ENCODE measurements at regions not wholly inside any gene's neighbourhood (a gene's known extent, or its start where the extent isn't known, plus 50 kb on each side); places are given as distances from the start of the nearest gene placed in this dataset.

DNA sequence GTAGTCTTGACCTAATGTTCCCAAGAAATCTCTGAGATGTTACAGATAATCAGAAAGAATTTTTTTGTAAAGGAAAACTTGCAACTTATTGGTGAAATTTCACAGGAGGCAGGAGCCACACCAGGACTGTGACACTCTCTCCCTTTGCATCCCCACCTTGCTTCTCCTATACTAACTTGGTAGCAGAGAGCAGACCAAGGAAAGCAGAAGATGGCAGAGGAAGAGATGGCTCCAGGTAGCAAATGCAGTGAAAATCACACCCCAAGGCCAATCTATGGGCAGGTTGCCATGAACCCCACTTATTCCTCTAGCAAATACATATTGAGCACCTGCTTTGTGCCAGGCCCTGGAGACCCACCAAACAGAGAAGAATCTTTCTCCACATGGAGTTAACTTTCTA is 303.4 kb upstream of the C1orf174 start:
- Histone ChIP-seq H3K27ac (no peak overlapping the region), H3K27me3 (ENCODE audit: insufficient read depth, low read depth, severe bottlenecking) (no peaks in the 10 kb centered on the region), H3K36me3 (no peaks in the 10 kb centered on the region), H3K4me3 (ENCODE audit: low read depth, low read length) (no peak overlapping the region), H3K9me3 (ENCODE audit: severe bottlenecking) (peaks cover 15% of the 10 kb centered on the region)
- TF ChIP-seq, protein P1, sequence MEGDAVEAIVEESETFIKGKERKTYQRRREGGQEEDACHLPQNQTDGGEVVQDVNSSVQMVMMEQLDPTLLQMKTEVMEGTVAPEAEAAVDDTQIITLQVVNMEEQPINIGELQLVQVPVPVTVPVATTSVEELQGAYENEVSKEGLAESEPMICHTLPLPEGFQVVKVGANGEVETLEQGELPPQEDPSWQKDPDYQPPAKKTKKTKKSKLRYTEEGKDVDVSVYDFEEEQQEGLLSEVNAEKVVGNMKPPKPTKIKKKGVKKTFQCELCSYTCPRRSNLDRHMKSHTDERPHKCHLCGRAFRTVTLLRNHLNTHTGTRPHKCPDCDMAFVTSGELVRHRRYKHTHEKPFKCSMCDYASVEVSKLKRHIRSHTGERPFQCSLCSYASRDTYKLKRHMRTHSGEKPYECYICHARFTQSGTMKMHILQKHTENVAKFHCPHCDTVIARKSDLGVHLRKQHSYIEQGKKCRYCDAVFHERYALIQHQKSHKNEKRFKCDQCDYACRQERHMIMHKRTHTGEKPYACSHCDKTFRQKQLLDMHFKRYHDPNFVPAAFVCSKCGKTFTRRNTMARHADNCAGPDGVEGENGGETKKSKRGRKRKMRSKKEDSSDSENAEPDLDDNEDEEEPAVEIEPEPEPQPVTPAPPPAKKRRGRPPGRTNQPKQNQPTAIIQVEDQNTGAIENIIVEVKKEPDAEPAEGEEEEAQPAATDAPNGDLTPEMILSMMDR (IDR thresholded peaks at IDR 0.05; ENCODE audit: low read depth, low read length): no peak
- DNase-seq: no peak

DNA sequence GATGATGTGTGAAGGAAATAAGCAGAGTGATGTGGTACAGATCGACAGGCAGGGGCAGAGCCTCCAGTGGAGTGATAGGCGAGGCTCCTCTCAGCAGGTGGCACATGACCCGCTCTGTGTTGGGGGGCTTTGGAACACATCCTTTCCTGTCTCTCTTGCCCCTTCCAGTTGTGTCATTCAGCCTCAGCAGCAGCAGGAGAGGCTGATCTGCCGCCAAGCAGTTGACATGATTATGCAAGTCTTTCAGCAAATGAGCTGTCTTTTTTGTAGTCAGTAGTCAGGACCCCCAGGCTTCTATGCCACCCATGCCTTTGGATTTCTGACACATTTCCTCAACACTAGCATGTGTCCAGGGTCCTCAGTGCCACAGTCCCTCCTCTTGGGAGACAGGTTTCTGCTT is 307.1 kb upstream of the C1orf174 start:
- Histone ChIP-seq H3K27ac (no peak overlapping the region), H3K36me3 (no peaks in the 10 kb centered on the region), H3K4me3 (ENCODE audit: low read depth, low read length) (no peak overlapping the region), H3K27me3 (ENCODE audit: insufficient read depth, low read depth, severe bottlenecking) (no peaks in the 10 kb centered on the region), H3K9me3 (ENCODE audit: severe bottlenecking) (peaks cover 15% of the 10 kb centered on the region)
- no peak for DNase-seq
- TF ChIP-seq, protein P1 (IDR thresholded peaks at IDR 0.05; ENCODE audit: low read depth, low read length): no peak

DNA sequence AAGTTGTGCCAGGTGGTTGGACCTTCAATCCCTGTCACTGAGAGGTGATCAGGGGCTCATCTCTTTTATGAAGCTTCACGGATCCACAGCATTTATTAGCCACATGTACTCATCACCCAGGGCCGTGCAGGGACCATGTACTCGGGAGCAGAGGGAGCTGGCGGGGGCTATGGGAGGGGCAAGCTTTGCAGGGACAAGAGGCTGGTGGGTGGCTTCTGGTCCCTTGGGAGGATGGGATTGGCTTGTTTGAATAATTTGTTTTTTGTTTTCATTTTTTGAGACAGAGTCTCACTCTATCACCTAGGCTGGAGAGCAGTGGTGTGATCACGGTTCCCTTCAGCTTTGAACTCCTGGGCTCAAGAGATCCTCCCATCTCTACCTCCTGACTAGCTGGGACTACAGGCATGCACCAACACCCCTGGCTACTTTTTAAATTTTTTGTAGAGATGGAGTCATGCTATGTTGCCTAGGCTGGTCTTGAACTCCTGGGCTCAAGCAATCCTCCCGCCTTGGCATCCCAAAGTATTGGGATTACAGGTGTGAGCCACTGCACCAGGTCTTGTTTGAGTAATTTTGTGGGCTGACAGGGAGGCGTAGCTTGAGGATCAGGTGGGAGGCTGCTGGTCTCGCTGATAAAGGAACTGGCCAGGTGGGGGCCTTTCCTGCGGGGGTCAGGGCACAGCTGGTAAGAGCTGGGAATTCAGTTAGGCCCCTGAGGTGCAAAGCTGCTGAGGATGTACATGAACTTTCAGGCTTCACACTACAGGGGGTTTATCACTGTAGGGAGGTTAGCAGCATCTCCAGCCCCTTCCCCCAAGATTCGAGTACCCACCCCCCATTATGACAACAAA is 308.0 kb upstream of the C1orf174 start:
- Histone ChIP-seq H3K9me3 (ENCODE audit: severe bottlenecking) (peaks cover 15% of the 10 kb centered on the region), H3K36me3 (no peaks in the 10 kb centered on the region), H3K27me3 (ENCODE audit: insufficient read depth, low read depth, severe bottlenecking) (no peaks in the 10 kb centered on the region), H3K4me3 (ENCODE audit: low read depth, low read length) (no peak overlapping the region), H3K27ac (no peak overlapping the region)
- TF ChIP-seq, protein P1 (IDR thresholded peaks at IDR 0.05; ENCODE audit: low read depth, low read length): no peak
- no peak for DNase-seq

DNA sequence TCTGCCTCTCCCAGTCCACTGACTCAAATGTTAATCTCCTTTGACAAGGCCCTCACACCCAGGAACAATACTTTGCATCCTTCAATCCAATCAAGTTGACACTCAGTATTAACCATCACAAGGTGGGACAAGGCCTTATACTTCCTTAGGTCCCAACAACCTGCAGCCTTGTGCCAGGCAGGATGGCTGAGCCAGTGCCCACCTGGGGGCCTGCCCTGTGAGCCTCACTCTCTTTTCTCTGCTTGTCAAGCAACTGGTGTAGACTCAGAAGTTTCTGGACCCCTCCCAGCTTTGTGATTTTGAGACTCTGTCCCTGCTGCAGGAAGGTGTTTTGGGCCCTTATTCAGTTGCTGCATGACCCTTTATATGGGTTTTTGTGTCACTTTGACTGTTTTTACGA is 310.0 kb upstream of the C1orf174 start:
- Histone ChIP-seq H3K36me3 (no peaks in the 10 kb centered on the region), H3K9me3 (ENCODE audit: severe bottlenecking) (peaks cover 11% of the 10 kb centered on the region), H3K27me3 (ENCODE audit: insufficient read depth, low read depth, severe bottlenecking) (no peaks in the 10 kb centered on the region), H3K27ac (no peak overlapping the region), H3K4me3 (ENCODE audit: low read depth, low read length) (no peak overlapping the region)
- TF ChIP-seq, protein P1 (IDR thresholded peaks at IDR 0.05; ENCODE audit: low read depth, low read length): no peak
- no peak for DNase-seq

DNA sequence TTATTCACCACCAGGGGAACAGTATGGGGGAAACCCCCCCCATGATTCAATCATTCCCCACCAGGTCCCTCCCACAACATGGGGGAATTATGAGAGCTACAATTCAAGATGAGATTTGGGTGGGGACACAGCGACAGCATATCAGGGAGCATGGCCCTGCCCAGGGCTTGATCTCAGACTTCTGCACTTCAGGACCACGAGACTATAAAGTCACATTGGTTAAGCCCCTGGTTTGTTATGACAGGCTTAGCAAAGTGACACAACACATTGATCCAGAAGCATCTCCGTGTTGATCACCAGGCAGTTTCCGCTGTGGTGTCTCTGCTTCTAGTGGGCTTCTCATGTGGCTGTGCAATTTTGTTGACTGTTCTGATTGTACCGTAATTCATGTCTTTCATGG is 312.7 kb upstream of the C1orf174 start:
- no peak overlapping the region for H3K4me3 ChIP-seq (ENCODE audit: low read depth, low read length)
- TF ChIP-seq, protein P1 (IDR thresholded peaks at IDR 0.05; ENCODE audit: low read depth, low read length): no peak
- H3K9me3 ChIP-seq (ENCODE audit: severe bottlenecking): no peaks in the 10 kb centered on the region

More for the DNA sequence above, 312.7 kb upstream of the C1orf174 start:
- no peaks in the 10 kb centered on the region for H3K27me3 ChIP-seq (ENCODE audit: insufficient read depth, low read depth, severe bottlenecking)
- H3K27ac ChIP-seq: no peak overlapping the region
- no peaks in the 10 kb centered on the region for H3K36me3 ChIP-seq
- no peak for DNase-seq
